A673 (cell line): ENCODE measurements at regions not wholly inside any gene's neighbourhood (a gene's known extent, or its start where the extent isn't known, plus 50 kb on each side); places are given as distances from the start of the nearest gene placed in this dataset.

Experiments
- BruUV-seq: library from RNA; stranded (reverse); fragments of 400-500 nt; replicated peaks from 2 replicates; lab custom pipeline; 2021; lab: Mats Ljungman, UMichigan
- CTCF ChIA-PET: fragments of 300-600 bp; sonication (Branson Sonifier 250); formaldehyde crosslinking; loops from one replicate; lab custom pipeline; 2022; ENCODE audit warnings: antibody characterized with exemption; lab: Charles Lee
- POLR2A ChIA-PET: fragments of 300-600 bp; sonication (Branson Sonifier 250); formaldehyde crosslinking; loops from one replicate; lab custom pipeline; 2022; ENCODE audit warnings: antibody characterized with exemption; ENCODE audit not compliant: low non-redundant PET; lab: Charles Lee
- DNase-seq: peaks from one replicate; pipeline ENCODE4 v3.0.0-alpha.2; 2015; ENCODE audit warnings: low spot score
- H3K27ac ChIP-seq: fragments of 200-600 bp; sonication (generic); 2 replicates; pipeline ENCODE4 v1.5.1; 2016; ENCODE audit warnings: mixed run types, low read depth, mild to moderate bottlenecking, mixed read lengths, antibody characterized with exemption, low read length; ENCODE audit not compliant: poor library complexity, severe bottlenecking
- H3K27me3 ChIP-seq: fragments of 200-600 bp; sonication (generic); replicated peaks from 2 replicates; pipeline ENCODE4 v1.6.1; 2017; ENCODE audit warnings: mixed run types, low read depth, mild to moderate bottlenecking, mixed read lengths, antibody characterized with exemption, low read length; ENCODE audit not compliant: insufficient read depth, poor library complexity
- H3K36me3 ChIP-seq: fragments of 200-600 bp; sonication (generic); 2 replicates; pipeline ENCODE4 v1.6.1; 2016; ENCODE audit warnings: mixed run types, mild to moderate bottlenecking, mixed read lengths, antibody characterized with exemption, low read length; ENCODE audit not compliant: insufficient read depth, poor library complexity, severe bottlenecking
- H3K4me1 ChIP-seq: fragments of 200-600 bp; sonication (generic); 2 replicates; pipeline ENCODE4 v1.6.1; 2017; ENCODE audit warnings: mixed run types, mild to moderate bottlenecking, mixed read lengths, antibody characterized with exemption, low read length; ENCODE audit not compliant: insufficient read depth, poor library complexity, severe bottlenecking
- H3K4me3 ChIP-seq: fragments of 200-600 bp; sonication (generic); 2 replicates; pipeline ENCODE4 v1.5.1; 2016; ENCODE audit warnings: low read depth, mixed run types, mild to moderate bottlenecking, mixed read lengths, low read length; ENCODE audit not compliant: poor library complexity, severe bottlenecking
- H3K9me3 ChIP-seq: fragments of 200-600 bp; sonication (generic); 2 replicates; pipeline ENCODE4 v1.6.1; 2016; ENCODE audit warnings: mixed run types, low read depth, mild to moderate bottlenecking, mixed read lengths, antibody characterized with exemption, low read length; ENCODE audit not compliant: poor library complexity, severe bottlenecking
- CTCF ChIP-seq: fragments of 300-800, 200-600 bp; sonication (generic); conservative IDR thresholded peaks from 2 replicates; pipeline ENCODE4 v1.5.1; 2017; ENCODE audit warnings: low read depth, mild to moderate bottlenecking, antibody characterized with exemption, low read length, moderate library complexity, mixed read lengths
- EZH2 ChIP-seq: fragments of 200-600 bp; sonication (generic); IDR thresholded peaks from 2 replicates; pipeline ENCODE4 v1.6.1; 2017; ENCODE audit warnings: borderline replicate concordance, low read depth, mild to moderate bottlenecking, mixed read lengths, antibody characterized with exemption, low read length; ENCODE audit not compliant: poor library complexity, severe bottlenecking
- intact Hi-C: fragments of 100-400 bp; cut with micrococcal nuclease; formaldehyde crosslinking; loops from one replicate; pipeline ENCODE4 v1.10.0; 2022; ENCODE audit not compliant: unreplicated experiment

- Histone ChIP-seq H3K9me3 (no peaks in the 10 kb centered on the region), H3K27me3 (no peaks in the 10 kb centered on the region), H3K4me3 (no peak overlapping the region), H3K4me1 (no peaks in the 10 kb centered on the region), H3K36me3 (no peaks in the 10 kb centered on the region), H3K27ac (no peak overlapping the region)
- TF ChIP-seq EZH2, result no peak
- TF ChIP-seq CTCF, result no peak
- intact Hi-C loops, result no loop called here
- BruUV-seq, result no TSS peak
- ChIA-PET CTCF (no interaction called here), POLR2A (no interaction called here)
- no peak for DNase-seq
Measured at GRCh38 chr18:76046221-76046620, 448.8 kb downstream of the ZNF516 start.

DNA sequence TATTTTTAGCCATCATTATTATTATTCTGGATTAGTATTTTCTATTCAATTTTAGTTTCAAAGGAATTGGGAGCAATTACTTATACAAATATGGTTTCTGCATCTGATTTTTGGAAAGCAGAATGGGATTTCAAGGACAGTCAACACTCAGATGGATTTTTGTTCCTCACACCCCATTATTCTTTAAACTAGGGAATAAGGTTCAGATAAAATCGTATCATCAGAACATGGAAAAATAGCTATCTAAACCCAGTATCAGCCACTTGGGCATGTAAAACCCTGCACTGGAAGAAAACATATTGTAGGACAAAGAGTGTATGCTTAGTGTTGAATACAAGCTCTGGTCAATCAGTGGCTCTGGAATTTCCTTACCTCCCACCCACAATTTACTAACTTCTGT is 452.5 kb downstream of the ZNF516 start:
- intact Hi-C loops, result no loop called here
- no peak overlapping the region for H3K27ac ChIP-seq
- ChIA-PET CTCF (interaction anchor here (0.7 kb wide), 1 partner anchor 543 kb away, joined by 3 read pairs; no protein-coding TSS in a partner anchor), POLR2A (no interaction called here)
- H3K36me3 ChIP-seq, result no peaks in the 10 kb centered on the region
- no peaks in the 10 kb centered on the region for H3K9me3 ChIP-seq
- no peak for DNase-seq
- BruUV-seq, result no TSS peak
- H3K27me3 ChIP-seq, result no peaks in the 10 kb centered on the region
- no peak overlapping the region for H3K4me3 ChIP-seq
- TF ChIP-seq EZH2 (no peak), CTCF (no peak)
- H3K4me1 ChIP-seq, result no peaks in the 10 kb centered on the region

DNA sequence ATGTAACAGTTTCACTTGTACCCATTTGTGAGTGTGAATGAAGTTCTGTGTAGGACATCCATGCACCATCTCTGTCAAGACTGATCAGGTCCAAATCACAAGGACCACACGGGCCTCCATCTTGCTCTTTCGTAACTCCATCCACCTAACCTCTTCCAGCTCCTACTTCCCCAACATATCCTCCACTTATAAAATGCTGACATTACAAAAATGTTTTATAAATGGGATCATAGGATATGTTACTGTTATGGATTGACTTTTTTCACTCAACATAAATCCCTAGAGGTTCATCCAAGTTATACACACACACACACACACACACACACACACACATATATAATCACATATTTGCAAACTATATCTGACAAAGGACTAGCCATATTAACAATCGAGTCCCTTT is 476.8 kb downstream of the ZNF516 start:
- no peak for DNase-seq
- Histone ChIP-seq H3K27ac (no peak overlapping the region), H3K4me3 (no peak overlapping the region), H3K9me3 (peaks cover 3% of the 10 kb centered on the region), H3K36me3 (no peaks in the 10 kb centered on the region), H3K4me1 (no peaks in the 10 kb centered on the region), H3K27me3 (no peaks in the 10 kb centered on the region)
- ChIA-PET POLR2A (no interaction called here), CTCF (no interaction called here)
- intact Hi-C loops, result no loop called here
- TF ChIP-seq CTCF, result no peak
- TF ChIP-seq EZH2, result no peak
- BruUV-seq, result no TSS peak
